GM23248 (cell line): ENCODE measurements at regions not wholly inside any gene's neighbourhood (a gene's known extent, or its start where the extent isn't known, plus 50 kb on each side); places are given as distances from the start of the nearest gene placed in this dataset.

Source experiments
- EZH2 ChIP-seq: fragments of 200-600 bp; sonication (generic); IDR thresholded peaks from 2 replicates; pipeline ENCODE4 v1.6.1; 2018; ENCODE audit warnings: antibody characterized with exemption, mild to moderate bottlenecking; ENCODE audit not compliant: insufficient read depth, poor library complexity, severe bottlenecking
- EZH2phosphoT487 ChIP-seq: fragments of 200-600 bp; sonication (generic); IDR thresholded peaks from 2 replicates; pipeline ENCODE4 v1.6.1; 2018; ENCODE audit warnings: antibody characterized with exemption, moderate library complexity, mild to moderate bottlenecking, low read depth; ENCODE audit not compliant: insufficient read depth

DNA sequence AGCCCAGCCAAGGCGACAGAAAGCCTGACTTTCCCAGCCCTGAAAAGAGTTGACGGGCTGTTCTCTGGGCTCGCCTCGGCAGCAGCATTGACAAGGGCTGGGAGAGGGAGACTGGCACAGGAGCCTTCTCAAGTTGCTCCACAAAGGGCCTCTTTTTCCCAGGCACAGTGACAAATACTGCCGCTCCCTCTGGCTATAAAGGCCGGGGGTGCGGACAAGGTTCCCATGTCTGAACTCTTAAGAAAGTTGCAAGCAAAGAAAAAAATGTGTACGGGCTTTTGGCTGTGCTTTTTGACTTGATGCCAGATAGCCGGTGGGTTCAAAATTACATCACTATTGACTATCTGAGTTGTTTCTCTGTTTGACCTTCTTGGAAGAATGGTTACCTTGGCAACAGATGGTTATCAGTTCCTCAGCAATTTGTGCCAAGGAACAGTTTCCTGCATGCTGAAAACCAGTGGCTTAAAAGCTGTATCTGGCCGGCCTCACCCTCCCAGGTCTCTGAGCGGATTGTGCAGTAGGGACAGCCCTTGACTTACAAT lies 115.9 kb upstream of the EEPD1 start:
- TF ChIP-seq EZH2phosphoT487 (no peak), EZH2 (no peak)
